Neural cell (in vitro differentiated cells): ENCODE measurements at regions not wholly inside any gene's neighbourhood (a gene's known extent, or its start where the extent isn't known, plus 50 kb on each side); places are given as distances from the start of the nearest gene placed in this dataset.

Source experiments
- H2AFZ ChIP-seq: fragments of 200-600, 300-800 bp; sonication (generic), shearing (Covaris generic); 2 replicates; pipeline ENCODE4 v1.6.0; 2014; ENCODE audit warnings: low read depth, mild to moderate bottlenecking, antibody characterized with exemption, low read length, moderate library complexity
- H3F3A ChIP-seq: fragments of 200-600 bp; shearing (Covaris generic); 2 replicates; pipeline ENCODE4 v1.6.1; 2016; ENCODE audit warnings: mild to moderate bottlenecking, moderate library complexity, mixed read lengths, antibody characterized with exemption, low read length; ENCODE audit not compliant: insufficient read depth, poor library complexity, severe bottlenecking
- H3K27ac ChIP-seq: fragments of 200-600, 300-800 bp; sonication (generic), shearing (Covaris generic); 2 replicates; pipeline ENCODE4 v1.5.1; 2014; ENCODE audit warnings: mild to moderate bottlenecking, low read length, moderate library complexity
- H3K27me3 ChIP-seq: fragments of 300-800, 200-600 bp; sonication (generic), shearing (Covaris generic); 2 replicates; pipeline ENCODE4 v1.6.0; 2014; ENCODE audit warnings: mild to moderate bottlenecking, low read depth, low read length, moderate library complexity; ENCODE audit not compliant: insufficient read depth
- H3K36me3 ChIP-seq: fragments of 300-800, 200-600 bp; sonication (generic), shearing (Covaris generic); 2 replicates; pipeline ENCODE4 v1.5.1; 2014; ENCODE audit warnings: mild to moderate bottlenecking, antibody characterized with exemption, low read length, moderate library complexity; ENCODE audit not compliant: insufficient read depth
- H3K4me2 ChIP-seq: fragments of 300-800, 200-600 bp; sonication (generic), shearing (Covaris generic); 2 replicates; pipeline ENCODE4 v1.6.0; 2014; ENCODE audit warnings: mild to moderate bottlenecking, low read length
- H3K4me3 ChIP-seq: fragments of 300-800, 200-600 bp; sonication (generic), shearing (Covaris generic); 2 replicates; pipeline ENCODE4 v1.5.1; 2014; ENCODE audit warnings: mild to moderate bottlenecking, low read length, moderate library complexity
- H3K79me2 ChIP-seq: fragments of 200-600 bp; shearing (Covaris generic); replicated peaks from 2 replicates; pipeline ENCODE4 v1.6.0; 2014; ENCODE audit warnings: mild to moderate bottlenecking, low read length, moderate library complexity; ENCODE audit not compliant: insufficient read depth
- H3K9ac ChIP-seq: fragments of 300-800, 200-600 bp; sonication (generic), shearing (Covaris generic); 2 replicates; pipeline ENCODE4 v1.6.1; 2016; ENCODE audit warnings: mild to moderate bottlenecking, low read length, mixed read lengths
- H3K9me2 ChIP-seq: fragments of 200-600 bp; shearing (Covaris generic); 2 replicates; pipeline ENCODE4 v1.6.1; 2016; ENCODE audit warnings: mild to moderate bottlenecking, low read length, mixed read lengths; ENCODE audit not compliant: insufficient read depth
- H3K9me3 ChIP-seq: fragments of 200-600, 300-800 bp; sonication (generic), shearing (Covaris generic); 2 replicates; pipeline ENCODE4 v1.6.1; 2016; ENCODE audit warnings: mild to moderate bottlenecking, mixed run types, low read length, moderate library complexity, mixed read lengths
- H4K20me1 ChIP-seq: fragments of 200-600 bp; shearing (Covaris generic); 2 replicates; pipeline ENCODE4 v1.6.1; 2016; ENCODE audit warnings: mild to moderate bottlenecking, mixed run types; ENCODE audit not compliant: insufficient read depth
- EP300 ChIP-seq: fragments of 450-650 bp; conservative IDR thresholded peaks from 2 replicates; pipeline ENCODE4 v1.6.1; 2014; ENCODE audit warnings: antibody characterized with exemption, mild to moderate bottlenecking, moderate library complexity; ENCODE audit not compliant: poor library complexity, severe bottlenecking
- EZH2 ChIP-seq: fragments of 200-600, 300-800 bp; shearing (Covaris generic), sonication (generic); IDR thresholded peaks from 2 replicates; pipeline ENCODE4 v1.6.1; 2014; ENCODE audit warnings: antibody characterized with exemption, low read length, borderline replicate concordance, mild to moderate bottlenecking; ENCODE audit not compliant: insufficient read depth, poor library complexity, severe bottlenecking
- MXI1 ChIP-seq: fragments of 450-650 bp; conservative IDR thresholded peaks from 2 replicates; pipeline ENCODE4 v1.6.1; 2014; ENCODE audit warnings: antibody characterized with exemption, mild to moderate bottlenecking; ENCODE audit not compliant: poor library complexity, severe bottlenecking
- POLR2AphosphoS5 ChIP-seq: IDR thresholded peaks from 2 replicates; pipeline ENCODE4 v1.6.1; 2012
- RAD21 ChIP-seq: fragments of 450-650 bp; conservative IDR thresholded peaks from 2 replicates; pipeline ENCODE4 v1.6.1; 2014; ENCODE audit warnings: antibody characterized with exemption, mild to moderate bottlenecking, moderate library complexity
- SMC3 ChIP-seq: fragments of 450-650 bp; conservative IDR thresholded peaks from 2 replicates; pipeline ENCODE4 v1.6.1; 2014; ENCODE audit warnings: antibody characterized with exemption, mild to moderate bottlenecking, moderate library complexity; ENCODE audit not compliant: poor library complexity
- TAF1 ChIP-seq: IDR thresholded peaks from 2 replicates; pipeline ENCODE4 v1.6.1; 2012; ENCODE audit warnings: low read depth
- TF ChIP-seq, protein P1 (sequence below): IDR thresholded peaks from 2 replicates; pipeline ENCODE4 v1.6.1; 2012; ENCODE audit warnings: borderline replicate concordance
- TF ChIP-seq, protein P2 (sequence below): fragments of 450-650 bp; IDR thresholded peaks from 2 replicates; pipeline ENCODE4 v1.5.1; 2014; ENCODE audit warnings: antibody characterized with exemption, mild to moderate bottlenecking, moderate library complexity; ENCODE audit not compliant: poor library complexity, severe bottlenecking

DNA sequence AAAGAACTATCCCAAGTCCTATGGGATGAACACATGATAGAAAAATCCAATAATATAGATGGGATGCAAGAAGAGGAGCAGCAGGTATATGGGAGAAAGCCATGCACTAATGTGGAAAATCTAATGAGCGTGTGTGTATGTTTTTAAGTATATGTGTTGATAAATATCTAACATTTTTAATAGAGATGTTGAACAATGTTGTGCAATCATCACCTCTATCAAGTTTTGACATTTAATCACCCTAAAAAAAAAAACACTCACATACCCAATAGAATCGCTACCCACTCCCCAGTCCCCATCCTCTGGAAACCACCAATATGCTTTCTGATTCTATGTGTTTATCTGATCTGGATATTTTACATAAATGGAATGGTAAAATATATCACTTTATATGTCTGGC, 983.7 kb downstream of the SUCLG1 start:
- Histone ChIP-seq H3K9me2 (no peaks in the 10 kb centered on the region), H3F3A (no peaks in the 10 kb centered on the region)
- TF ChIP-seq TAF1: no peak

DNA sequence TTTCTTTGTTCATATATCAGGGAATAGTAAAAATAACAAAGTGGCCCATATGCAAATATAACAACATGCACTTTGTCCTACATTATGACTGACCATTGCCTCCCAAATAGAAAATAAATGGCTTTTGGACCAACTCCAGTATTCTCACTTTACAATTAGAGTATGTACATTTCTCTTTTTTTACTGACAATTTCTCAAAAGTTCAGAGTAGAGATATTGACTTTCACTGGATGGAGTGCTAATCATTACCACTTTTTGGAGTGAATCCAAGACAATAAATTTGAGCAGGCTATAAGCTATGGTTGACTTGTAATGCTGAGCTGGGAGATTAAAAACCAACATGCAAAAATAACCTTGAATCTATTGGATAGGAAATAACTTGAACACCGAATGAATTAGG, 987.4 kb downstream of the SUCLG1 start:
- no peaks in the 10 kb centered on the region for H3K36me3 ChIP-seq
- H4K20me1 ChIP-seq: no peaks in the 10 kb centered on the region
- H3K4me2 ChIP-seq: no peak overlapping the region
- TF ChIP-seq POLR2AphosphoS5 (no peak), EP300 (no peak), EZH2 (no peak), MXI1 (no peak), TAF1 (no peak), SMC3 (no peak), RAD21 (no peak)
- TF ChIP-seq, protein P1, sequence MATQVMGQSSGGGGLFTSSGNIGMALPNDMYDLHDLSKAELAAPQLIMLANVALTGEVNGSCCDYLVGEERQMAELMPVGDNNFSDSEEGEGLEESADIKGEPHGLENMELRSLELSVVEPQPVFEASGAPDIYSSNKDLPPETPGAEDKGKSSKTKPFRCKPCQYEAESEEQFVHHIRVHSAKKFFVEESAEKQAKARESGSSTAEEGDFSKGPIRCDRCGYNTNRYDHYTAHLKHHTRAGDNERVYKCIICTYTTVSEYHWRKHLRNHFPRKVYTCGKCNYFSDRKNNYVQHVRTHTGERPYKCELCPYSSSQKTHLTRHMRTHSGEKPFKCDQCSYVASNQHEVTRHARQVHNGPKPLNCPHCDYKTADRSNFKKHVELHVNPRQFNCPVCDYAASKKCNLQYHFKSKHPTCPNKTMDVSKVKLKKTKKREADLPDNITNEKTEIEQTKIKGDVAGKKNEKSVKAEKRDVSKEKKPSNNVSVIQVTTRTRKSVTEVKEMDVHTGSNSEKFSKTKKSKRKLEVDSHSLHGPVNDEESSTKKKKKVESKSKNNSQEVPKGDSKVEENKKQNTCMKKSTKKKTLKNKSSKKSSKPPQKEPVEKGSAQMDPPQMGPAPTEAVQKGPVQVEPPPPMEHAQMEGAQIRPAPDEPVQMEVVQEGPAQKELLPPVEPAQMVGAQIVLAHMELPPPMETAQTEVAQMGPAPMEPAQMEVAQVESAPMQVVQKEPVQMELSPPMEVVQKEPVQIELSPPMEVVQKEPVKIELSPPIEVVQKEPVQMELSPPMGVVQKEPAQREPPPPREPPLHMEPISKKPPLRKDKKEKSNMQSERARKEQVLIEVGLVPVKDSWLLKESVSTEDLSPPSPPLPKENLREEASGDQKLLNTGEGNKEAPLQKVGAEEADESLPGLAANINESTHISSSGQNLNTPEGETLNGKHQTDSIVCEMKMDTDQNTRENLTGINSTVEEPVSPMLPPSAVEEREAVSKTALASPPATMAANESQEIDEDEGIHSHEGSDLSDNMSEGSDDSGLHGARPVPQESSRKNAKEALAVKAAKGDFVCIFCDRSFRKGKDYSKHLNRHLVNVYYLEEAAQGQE: no peak
- TF ChIP-seq, protein P2, sequence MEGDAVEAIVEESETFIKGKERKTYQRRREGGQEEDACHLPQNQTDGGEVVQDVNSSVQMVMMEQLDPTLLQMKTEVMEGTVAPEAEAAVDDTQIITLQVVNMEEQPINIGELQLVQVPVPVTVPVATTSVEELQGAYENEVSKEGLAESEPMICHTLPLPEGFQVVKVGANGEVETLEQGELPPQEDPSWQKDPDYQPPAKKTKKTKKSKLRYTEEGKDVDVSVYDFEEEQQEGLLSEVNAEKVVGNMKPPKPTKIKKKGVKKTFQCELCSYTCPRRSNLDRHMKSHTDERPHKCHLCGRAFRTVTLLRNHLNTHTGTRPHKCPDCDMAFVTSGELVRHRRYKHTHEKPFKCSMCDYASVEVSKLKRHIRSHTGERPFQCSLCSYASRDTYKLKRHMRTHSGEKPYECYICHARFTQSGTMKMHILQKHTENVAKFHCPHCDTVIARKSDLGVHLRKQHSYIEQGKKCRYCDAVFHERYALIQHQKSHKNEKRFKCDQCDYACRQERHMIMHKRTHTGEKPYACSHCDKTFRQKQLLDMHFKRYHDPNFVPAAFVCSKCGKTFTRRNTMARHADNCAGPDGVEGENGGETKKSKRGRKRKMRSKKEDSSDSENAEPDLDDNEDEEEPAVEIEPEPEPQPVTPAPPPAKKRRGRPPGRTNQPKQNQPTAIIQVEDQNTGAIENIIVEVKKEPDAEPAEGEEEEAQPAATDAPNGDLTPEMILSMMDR: no peak
- H3F3A ChIP-seq: no peaks in the 10 kb centered on the region
- no peaks in the 10 kb centered on the region for H3K9me3 ChIP-seq
- no peak overlapping the region for H3K4me3 ChIP-seq
- H3K79me2 ChIP-seq: no peaks in the 10 kb centered on the region
- no peak overlapping the region for H2AFZ ChIP-seq
- no peak overlapping the region for H3K27ac ChIP-seq
- H3K9ac ChIP-seq: no peak overlapping the region
- H3K27me3 ChIP-seq: no peaks in the 10 kb centered on the region
- no peaks in the 10 kb centered on the region for H3K9me2 ChIP-seq

More for the DNA sequence above, 983.7 kb downstream of the SUCLG1 start:
- H3K9ac ChIP-seq: no peak overlapping the region
- H3K27me3 ChIP-seq: no peaks in the 10 kb centered on the region
- H3K9me3 ChIP-seq: no peaks in the 10 kb centered on the region
- no peaks in the 10 kb centered on the region for H4K20me1 ChIP-seq
- no peak overlapping the region for H2AFZ ChIP-seq
- no peak overlapping the region for H3K27ac ChIP-seq
- no peaks in the 10 kb centered on the region for H3K79me2 ChIP-seq
- no peaks in the 10 kb centered on the region for H3K36me3 ChIP-seq
- H3K4me2 ChIP-seq: no peak overlapping the region
- H3K4me3 ChIP-seq: no peak overlapping the region

DNA sequence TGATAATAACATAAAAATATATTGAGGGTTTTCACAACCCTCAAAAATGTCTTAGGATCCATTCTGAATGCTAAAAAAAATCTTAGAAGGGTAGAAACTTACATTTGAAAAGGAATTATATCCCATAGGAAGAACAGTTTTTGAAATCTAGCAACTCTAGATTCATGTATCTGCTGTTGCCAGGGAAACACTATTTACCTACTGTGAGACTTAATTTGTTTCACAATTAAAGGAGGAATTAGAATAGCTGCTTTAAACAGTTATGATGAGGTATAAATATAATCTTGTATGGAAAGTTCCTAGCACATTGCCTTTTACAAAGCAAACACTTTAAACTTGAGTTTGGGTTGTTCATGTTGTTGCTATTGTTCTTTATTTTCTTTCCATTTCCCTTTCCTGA, 988.2 kb downstream of the SUCLG1 start:
- no peaks in the 10 kb centered on the region for H3K36me3 ChIP-seq

More for the DNA sequence above, 988.2 kb downstream of the SUCLG1 start:
- Histone ChIP-seq H3K79me2 (no peaks in the 10 kb centered on the region), H3K9ac (no peak overlapping the region), H3K27me3 (no peaks in the 10 kb centered on the region), H3K4me2 (no peak overlapping the region), H2AFZ (no peak overlapping the region), H3K27ac (no peak overlapping the region), H4K20me1 (no peaks in the 10 kb centered on the region), H3F3A (no peaks in the 10 kb centered on the region), H3K9me2 (no peaks in the 10 kb centered on the region), H3K4me3 (no peak overlapping the region), H3K9me3 (no peaks in the 10 kb centered on the region)
- TF ChIP-seq TAF1 (no peak), POLR2AphosphoS5 (no peak), SMC3 (no peak), EP300 (no peak), RAD21 (no peak), MXI1 (no peak), EZH2 (no peak)
- TF ChIP-seq, protein P1: no peak
- TF ChIP-seq, protein P2: no peak
